ENCODE measurements at regions not wholly inside any gene's neighbourhood (a gene's known extent, or its start where the extent isn't known, plus 50 kb on each side); places are given as distances from the start of the nearest gene placed in this dataset.

- DNase-seq: no peak
- no peak overlapping the region for H3K4me3 ChIP-seq
- H3K36me3 ChIP-seq: no peaks in the 10 kb centered on the region
- no peaks in the 10 kb centered on the region for H3K9me3 ChIP-seq (replicated peaks)
- intact Hi-C loops (cut with micrococcal nuclease): no loop called here
- TF ChIP-seq CTCF (IDR thresholded peaks at IDR 0.05; ENCODE audit: borderline replicate concordance): no peak
- peaks cover 49% of the 10 kb centered on the region for H3K27me3 ChIP-seq (ENCODE audit: low read depth)
- no peaks in the 10 kb centered on the region for H3K4me1 ChIP-seq
- H3K27ac ChIP-seq (replicated peaks): no peak overlapping the region
Measured at GRCh38 chr7:155222061-155222460, 75.6 kb upstream of the INSIG1 start.

GRCh38 chr7:155222573-155222972 lies 75.1 kb upstream of the INSIG1 start:
- Histone ChIP-seq H3K9me3 (replicated peaks) (no peaks in the 10 kb centered on the region), H3K27ac (replicated peaks) (no peak overlapping the region), H3K27me3 (ENCODE audit: low read depth) (peaks cover 49% of the 10 kb centered on the region), H3K4me3 (no peak overlapping the region), H3K36me3 (no peaks in the 10 kb centered on the region), H3K4me1 (no peaks in the 10 kb centered on the region)
- intact Hi-C loops (cut with micrococcal nuclease): no loop called here
- no peak for TF ChIP-seq CTCF (IDR thresholded peaks at IDR 0.05; ENCODE audit: borderline replicate concordance)
- DNase-seq: no peak

- Histone ChIP-seq H3K9me3 (replicated peaks) (no peaks in the 10 kb centered on the region), H3K36me3 (no peaks in the 10 kb centered on the region), H3K27me3 (ENCODE audit: low read depth) (peaks cover 49% of the 10 kb centered on the region), H3K4me1 (no peaks in the 10 kb centered on the region), H3K27ac (replicated peaks) (no peak overlapping the region), H3K4me3 (no peak overlapping the region)
- no peak for DNase-seq
- TF ChIP-seq CTCF (IDR thresholded peaks at IDR 0.05; ENCODE audit: borderline replicate concordance): no peak
- intact Hi-C loops (cut with micrococcal nuclease): no loop called here
Measured at GRCh38 chr7:155223021-155223420, 74.7 kb upstream of the INSIG1 start.

- H3K4me1 ChIP-seq: no peaks in the 10 kb centered on the region
- no peaks in the 10 kb centered on the region for H3K9me3 ChIP-seq (replicated peaks)
- no peak for TF ChIP-seq CTCF (IDR thresholded peaks at IDR 0.05; ENCODE audit: borderline replicate concordance)
- H3K36me3 ChIP-seq: no peaks in the 10 kb centered on the region
- no peak overlapping the region for H3K27ac ChIP-seq (replicated peaks)
- intact Hi-C loops (cut with micrococcal nuclease): no loop called here
- DNase-seq: no peak
- H3K4me3 ChIP-seq: no peak overlapping the region
- peaks cover 49% of the 10 kb centered on the region for H3K27me3 ChIP-seq (ENCODE audit: low read depth)
Measured at GRCh38 chr7:155223503-155223902, 74.2 kb upstream of the INSIG1 start.

GRCh38 chr7:155224116-155224811 lies 73.4 kb upstream of the INSIG1 start:
- TF ChIP-seq CTCF (IDR thresholded peaks at IDR 0.05; ENCODE audit: borderline replicate concordance): no peak
- H3K27me3 ChIP-seq (ENCODE audit: low read depth): peaks cover 46% of the 10 kb centered on the region
- no peak for DNase-seq
- H3K27ac ChIP-seq (replicated peaks): no peak overlapping the region
- no peaks in the 10 kb centered on the region for H3K4me1 ChIP-seq
- no peak overlapping the region for H3K4me3 ChIP-seq
- no peaks in the 10 kb centered on the region for H3K36me3 ChIP-seq
- intact Hi-C loops (cut with micrococcal nuclease): no loop called here
- no peaks in the 10 kb centered on the region for H3K9me3 ChIP-seq (replicated peaks)

Measured in left ventricle myocardium inferior (tissue), 1 donor.